Amygdala (tissue), 56 donors: ENCODE measurements at regions not wholly inside any gene's neighbourhood (a gene's known extent, or its start where the extent isn't known, plus 50 kb on each side); places are given as distances from the start of the nearest gene placed in this dataset.
A peak's percentile ranks its signal among the peaks of the same experiment; 100 is the strongest.

ENCODE experiments used
- DNase-seq, 56 donors: peaks; one replicate each; lab custom pipeline; 2025; lab: John Stamatoyannopoulos, UW

GRCh38 chr9:13432904-13433303 is 153.4 kb upstream of the MPDZ start:
- no peak for DNase-seq

- DNase-seq, result no peak
Measured at GRCh38 chr9:13431692-13432091, 152.2 kb upstream of the MPDZ start.

DNA sequence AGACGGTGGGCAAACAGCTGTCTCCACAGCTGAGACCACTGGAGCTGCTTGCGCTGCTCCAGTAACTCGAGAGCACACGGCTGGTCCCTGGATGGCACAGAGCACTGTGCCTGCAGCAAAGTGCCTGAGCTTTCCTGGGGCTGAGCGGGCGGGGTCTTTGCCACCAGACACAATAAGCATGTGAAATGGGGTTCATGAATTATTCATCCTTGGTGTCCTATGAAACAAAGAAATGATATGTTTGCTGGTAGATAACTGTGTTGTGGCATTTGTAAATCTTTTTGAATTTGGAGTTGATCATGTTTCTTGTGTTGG is 151.7 kb upstream of the MPDZ start:
- peak in 24 of 56 donors; percentile 6 to 63 (median 32) for DNase-seq

GRCh38 chr9:13430368-13431221 is 151.1 kb upstream of the MPDZ start:
- DNase-seq, result no peak

- peak in 2 of 56 donors; percentile 2 to 20 for DNase-seq
Measured at GRCh38 chr9:13429301-13430190, 150.1 kb upstream of the MPDZ start.

DNA sequence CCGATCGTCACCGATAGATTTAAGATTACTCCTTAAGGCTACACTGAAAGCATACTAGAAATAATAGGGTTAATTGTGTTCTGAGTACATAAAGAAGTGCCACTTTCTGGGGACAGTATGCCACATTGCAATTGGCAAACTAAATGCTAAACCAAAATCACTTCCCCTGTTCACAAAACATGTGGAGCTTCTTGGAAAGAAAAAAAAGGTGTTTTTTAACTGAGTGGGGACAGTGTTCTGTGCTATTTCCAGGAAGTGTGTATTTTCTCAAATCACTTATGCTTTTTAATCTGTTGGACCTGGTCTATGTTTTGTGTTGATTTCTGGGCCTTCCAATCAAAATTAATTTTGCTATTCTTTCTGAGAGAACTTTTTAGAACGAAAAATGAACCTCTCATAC is 149.3 kb upstream of the MPDZ start:
- DNase-seq, result no peak

DNA sequence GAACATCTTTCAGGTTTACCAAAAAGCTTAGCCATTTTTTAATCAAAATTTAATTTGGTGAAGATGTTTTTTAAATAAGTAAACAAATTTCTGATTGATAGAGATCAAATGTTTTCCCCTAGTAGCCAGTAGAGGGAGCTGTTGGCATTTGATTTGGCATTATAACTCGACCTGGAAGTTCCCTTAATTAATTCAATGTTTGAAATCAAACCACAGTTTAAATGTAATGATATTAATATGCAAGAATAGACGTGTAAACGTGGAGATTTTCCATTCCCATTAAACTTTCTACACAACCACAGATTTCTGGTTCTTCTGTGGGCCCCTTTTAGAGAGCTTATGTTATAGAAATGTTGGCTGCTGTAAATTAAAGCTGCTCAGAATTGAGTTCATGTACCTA is 148.1 kb upstream of the MPDZ start:
- DNase-seq, result peak in 2 of 56 donors; percentile 28 to 53

DNA sequence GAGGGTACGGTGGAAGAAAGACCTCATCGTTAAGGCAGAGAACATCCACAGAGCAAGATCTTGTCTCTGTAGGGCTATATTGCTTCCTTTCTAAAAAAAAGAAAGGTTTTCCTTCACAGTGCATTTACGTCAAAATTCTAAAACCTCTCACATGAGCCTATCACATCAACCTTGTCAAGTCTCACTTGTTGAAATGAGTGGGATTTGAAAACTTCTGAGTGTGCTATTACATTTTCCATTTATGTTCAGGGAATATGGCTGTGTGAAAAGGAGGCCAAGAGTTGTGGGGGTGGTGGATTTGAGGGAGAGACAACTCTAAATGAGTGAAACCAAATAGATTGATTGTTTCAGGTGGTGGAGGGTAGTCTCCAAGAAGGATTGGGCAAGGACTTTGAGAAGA is 147.1 kb upstream of the MPDZ start:
- DNase-seq, result no peak

GRCh38 chr9:13424872-13425271 is 145.4 kb upstream of the MPDZ start:
- no peak for DNase-seq

DNA sequence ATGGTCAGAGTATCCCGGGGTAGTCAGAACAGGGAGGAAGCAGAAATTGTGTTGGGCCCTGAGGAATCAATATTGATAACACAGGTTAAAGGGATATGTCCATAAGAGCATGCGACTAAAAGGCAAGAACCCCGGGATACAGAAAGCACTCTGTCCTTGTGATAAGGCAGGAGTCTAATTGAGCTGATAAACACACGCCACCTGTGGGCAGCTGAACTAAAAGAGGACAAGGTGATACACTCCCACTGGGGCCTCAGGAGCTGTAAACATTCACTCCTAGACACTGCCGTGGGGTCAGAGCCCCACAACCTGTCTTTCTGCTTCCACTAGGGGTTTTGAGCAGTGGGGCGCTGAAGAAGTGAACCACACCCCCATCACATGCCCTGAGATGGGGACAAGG is 144.7 kb upstream of the MPDZ start:
- no peak for DNase-seq

DNA sequence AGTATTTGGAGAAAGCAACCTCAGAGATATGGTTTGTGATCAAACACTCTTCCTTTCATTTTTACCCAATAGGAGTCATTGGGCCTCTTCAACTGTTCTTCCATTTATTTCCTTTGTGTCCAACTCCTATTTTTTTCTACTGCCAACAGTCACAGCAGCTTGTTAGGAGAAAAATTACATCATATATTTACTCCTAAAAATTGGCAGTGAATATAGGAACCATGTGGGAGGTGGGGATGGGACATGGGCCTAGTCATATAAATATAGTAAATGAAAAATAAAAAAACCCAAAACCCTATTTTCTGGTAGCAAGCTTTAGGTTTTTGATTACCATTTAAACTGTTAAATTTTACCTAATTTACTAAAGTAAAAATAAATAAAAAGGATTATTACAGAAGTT is 134.9 kb upstream of the MPDZ start:
- no peak for DNase-seq

DNA sequence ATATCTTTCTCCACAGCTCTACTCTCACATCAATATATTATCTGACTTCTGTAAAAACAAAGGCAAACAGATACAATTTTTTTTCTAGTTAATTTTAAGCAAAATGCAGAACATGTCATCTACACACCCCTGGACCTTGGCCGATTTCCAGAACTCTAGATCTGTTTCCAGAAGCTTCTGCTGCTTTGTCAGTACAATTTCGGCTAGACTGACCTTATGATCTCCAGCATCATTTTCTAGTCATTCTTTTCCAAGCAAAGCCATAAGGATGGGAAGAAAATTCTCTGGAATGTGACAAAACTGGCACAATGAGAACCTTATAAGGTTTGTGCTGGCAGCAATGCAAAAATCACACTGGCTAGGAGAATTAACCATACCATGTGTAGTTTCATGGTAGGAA is 132.8 kb upstream of the MPDZ start:
- DNase-seq, result peak in 1 of 56 donors; percentile 8

DNA sequence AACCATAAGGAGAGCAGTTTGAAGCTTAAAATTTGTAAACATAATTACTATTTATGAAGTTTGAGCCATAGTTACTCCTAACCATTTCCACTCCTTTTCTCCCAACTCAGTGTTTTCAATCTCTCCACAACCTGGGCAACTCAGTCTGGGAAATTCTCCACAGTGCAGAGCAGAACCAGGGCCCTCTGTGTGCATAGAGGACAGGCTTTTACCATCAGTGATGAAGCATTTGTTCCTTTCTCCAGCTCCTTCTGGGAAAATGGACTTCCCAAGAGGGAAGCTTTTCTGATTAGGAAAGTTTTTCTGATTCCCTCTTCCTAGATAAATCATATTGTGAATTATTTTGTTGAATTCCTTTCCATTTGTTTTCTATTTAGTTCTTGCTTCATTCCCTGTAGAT is 132.3 kb upstream of the MPDZ start:
- DNase-seq, result no peak

DNA sequence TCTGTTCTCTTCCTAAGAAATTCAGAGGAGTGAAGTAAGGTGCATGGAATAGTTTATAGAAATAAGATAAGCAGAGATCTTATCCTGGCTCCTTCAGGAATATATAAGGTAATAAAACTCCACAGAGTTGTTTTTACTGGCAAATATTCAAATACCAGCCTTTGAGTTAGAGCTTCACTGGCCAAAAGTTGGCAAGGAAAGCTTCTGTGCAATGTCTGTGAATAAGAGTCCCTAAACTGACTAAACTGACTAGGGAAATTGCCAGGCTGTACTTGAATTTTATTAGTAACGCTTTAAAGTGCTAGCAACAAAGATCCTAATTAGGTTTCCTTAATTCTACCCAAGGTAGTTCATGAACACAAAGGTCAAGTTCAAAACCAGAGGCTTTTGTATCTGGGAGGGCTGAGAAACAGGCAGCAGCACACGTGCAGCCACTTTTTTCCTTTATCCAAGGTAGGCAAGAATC is 131.1 kb upstream of the MPDZ start:
- DNase-seq, result no peak

DNA sequence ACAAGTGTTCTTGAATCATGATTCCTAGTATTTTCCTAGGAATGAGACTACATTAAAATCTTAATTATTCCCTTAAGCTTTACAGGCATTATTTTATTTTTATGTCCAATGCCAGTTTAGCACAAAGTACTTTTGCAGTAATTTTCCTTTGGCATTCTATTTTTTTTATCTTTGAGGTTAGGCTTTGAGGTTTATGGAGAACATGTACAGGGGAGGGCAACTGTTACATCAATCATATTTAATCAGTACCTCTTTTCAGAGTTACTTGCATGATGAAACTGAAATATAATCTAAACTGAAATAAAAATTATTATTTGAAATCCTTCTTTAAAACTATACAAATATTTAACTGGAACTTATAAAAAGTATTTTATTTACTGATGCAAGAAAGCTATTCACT is 118.2 kb upstream of the MPDZ start:
- no peak for DNase-seq

DNA sequence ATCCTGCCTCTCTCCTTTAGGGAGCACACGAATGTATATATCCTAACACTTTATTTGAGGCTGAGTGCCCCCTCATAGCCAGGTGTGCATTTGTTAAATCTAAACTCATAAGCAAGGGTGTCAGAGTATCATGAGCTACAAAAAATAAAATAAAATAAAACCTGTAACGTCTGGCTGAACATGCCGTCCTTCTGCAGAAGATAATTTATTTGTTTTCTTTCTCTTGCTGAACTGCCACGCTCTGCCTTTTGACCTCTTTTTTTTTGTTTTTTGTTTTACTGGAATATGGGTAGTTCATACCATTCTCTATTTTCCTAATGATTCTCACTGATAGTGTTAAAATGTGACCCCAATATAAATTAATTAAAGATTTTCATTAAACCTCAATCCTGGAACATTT is 117.7 kb upstream of the MPDZ start:
- DNase-seq, result no peak

DNA sequence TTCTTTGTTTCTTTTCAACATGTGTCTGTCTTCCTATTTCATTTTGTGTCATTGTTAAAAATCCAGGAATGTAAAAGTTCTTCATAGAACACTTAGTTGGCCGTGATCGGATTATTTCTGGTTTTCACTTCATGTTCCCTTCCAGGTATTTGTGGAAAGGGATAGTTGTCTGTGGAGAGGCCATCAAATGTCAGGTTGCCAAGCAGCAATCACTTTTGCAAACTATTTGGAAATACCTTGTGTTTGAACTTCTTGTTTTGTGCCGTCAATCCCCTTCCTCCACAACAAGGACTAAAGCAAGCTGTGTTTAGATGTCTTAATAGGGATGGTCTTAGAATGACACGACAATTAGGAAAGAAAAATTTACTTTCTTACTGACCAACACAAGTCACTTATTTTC is 116.9 kb upstream of the MPDZ start:
- DNase-seq, result no peak

GRCh38 chr9:13395156-13395555 is 115.7 kb upstream of the MPDZ start:
- DNase-seq, result no peak

DNA sequence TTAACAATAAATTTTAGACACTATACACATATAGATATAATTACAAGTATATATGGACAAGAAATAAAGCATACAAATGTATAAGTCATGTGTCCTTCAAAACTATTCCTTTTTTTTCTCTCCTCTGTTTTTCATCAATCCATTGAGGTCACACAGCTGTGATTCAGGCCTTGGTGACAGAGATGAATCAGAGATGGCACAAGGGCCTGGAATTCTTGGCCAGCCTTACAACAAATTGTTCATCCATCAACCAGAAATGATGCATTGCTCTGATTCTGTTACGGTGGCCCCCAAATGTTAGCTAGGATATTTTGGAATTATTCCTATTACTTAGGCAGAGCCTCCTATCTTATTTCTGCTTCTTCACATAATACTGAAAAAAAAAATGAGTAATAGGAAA is 108.7 kb upstream of the MPDZ start:
- DNase-seq, result no peak

- no peak for DNase-seq
Measured at GRCh38 chr9:13387734-13388067, 108.2 kb upstream of the MPDZ start.

DNA sequence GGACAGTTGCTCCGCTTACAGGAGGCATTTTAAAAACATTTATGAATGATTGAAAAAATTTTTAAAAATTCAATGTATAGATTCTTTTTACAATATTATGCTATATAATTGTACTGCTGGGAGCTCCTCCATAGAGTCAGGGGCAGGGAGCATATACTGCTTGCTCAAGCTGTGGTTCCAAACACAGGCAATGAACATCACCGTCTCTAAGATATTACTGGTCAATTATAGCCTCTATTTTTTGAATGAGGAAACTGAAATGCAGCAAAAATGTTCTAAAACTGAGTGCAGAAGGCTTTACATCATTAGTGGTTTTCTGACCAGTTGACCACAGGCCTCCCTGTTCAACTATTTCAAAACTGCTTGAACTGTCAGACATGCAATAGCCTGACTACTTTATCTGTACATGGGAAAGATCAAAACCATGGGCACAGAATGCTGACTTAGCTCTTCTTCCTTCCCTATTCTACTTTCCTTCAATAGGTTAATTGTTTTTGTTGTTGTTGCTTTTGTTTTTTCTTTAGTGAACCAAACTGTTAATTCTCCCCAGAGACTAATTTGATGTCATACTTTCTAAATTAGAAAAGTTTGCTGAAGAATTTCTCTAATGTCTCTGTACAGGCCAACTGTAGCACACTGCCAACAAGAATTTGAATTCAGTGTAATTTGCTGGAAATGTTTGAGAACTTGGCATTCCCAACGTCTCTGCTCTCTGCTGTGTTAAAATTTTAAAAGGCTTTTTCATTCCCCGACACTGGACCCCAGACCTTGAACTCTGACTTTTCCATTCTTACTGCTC is 107.6 kb upstream of the MPDZ start:
- no peak for DNase-seq
